ENCODE measurements at regions not wholly inside any gene's neighbourhood (a gene's known extent, or its start where the extent isn't known, plus 50 kb on each side); places are given as distances from the start of the nearest gene placed in this dataset.

DNA sequence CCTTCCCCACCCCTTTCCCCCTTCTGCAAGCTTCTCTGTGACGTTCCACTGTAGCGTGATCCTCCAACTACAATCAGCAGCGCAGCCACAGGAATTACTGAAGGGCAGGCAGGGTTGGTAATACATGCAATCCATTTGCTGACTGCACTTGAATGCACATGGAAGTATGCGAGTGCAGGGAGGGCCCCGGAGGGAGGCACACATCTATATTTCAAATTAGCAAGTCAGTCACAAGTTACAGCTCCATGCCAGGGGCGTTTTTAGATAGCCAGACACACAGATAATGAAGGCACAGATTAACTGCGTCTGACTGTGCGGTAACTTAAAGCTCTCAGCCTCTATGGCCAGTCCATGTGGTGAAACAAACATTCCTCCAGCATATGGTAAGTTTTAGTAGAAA is 209.2 kb upstream of the GATA6 start:
- TF ChIP-seq PHF20 (CRISPR knock-in tag; IDR thresholded peaks at IDR 0.05) (no peak), ZNF772 (CRISPR knock-in tag; IDR thresholded peaks at IDR 0.05) (no peak), CEBPB (IDR thresholded peaks at IDR 0.05; ENCODE audit: borderline replicate concordance, low read depth, low read length) (no peak), CTCF (CRISPR knock-in tag; IDR thresholded peaks at IDR 0.05) (no peak), ELF1 (CRISPR knock-in tag; IDR thresholded peaks at IDR 0.05) (no peak), ERF (CRISPR knock-in tag; IDR thresholded peaks at IDR 0.05) (no peak), SIX1 (CRISPR knock-in tag; IDR thresholded peaks at IDR 0.05; ENCODE audit: borderline replicate concordance) (no peak), SALL2 (CRISPR knock-in tag; IDR thresholded peaks at IDR 0.05) (no peak), POLR2A (IDR thresholded peaks at IDR 0.05; ENCODE audit: insufficient read depth in 1 of 2, low read depth in 2 of 2, low read length in 2 of 2) (no peak), NR2F6 (IDR thresholded peaks at IDR 0.05) (no peak), NR2F6 (CRISPR knock-in tag; IDR thresholded peaks at IDR 0.05) (no peak), HNRNPLL (IDR thresholded peaks at IDR 0.05; ENCODE audit: low read depth, low read length, poor library complexity, severe bottlenecking) (no peak), KLF15 (CRISPR knock-in tag; IDR thresholded peaks at IDR 0.05; ENCODE audit: borderline replicate concordance) (no peak), NFYB (CRISPR knock-in tag; IDR thresholded peaks at IDR 0.05) (no peak), ZNF777 (CRISPR knock-in tag; IDR thresholded peaks at IDR 0.05) (no peak)
